GM21381 (cell line): ENCODE measurements at regions not wholly inside any gene's neighbourhood (a gene's known extent, or its start where the extent isn't known, plus 50 kb on each side); places are given as distances from the start of the nearest gene placed in this dataset.

ENCODE experiments used
- ATAC-seq: cut with Tn5 transposase; IDR thresholded peaks from one replicate; pipeline ENCODE4 v1.9.1; 2021; ENCODE audit warnings: mild to moderate bottlenecking, moderate library complexity; ENCODE audit not compliant: unreplicated experiment

DNA sequence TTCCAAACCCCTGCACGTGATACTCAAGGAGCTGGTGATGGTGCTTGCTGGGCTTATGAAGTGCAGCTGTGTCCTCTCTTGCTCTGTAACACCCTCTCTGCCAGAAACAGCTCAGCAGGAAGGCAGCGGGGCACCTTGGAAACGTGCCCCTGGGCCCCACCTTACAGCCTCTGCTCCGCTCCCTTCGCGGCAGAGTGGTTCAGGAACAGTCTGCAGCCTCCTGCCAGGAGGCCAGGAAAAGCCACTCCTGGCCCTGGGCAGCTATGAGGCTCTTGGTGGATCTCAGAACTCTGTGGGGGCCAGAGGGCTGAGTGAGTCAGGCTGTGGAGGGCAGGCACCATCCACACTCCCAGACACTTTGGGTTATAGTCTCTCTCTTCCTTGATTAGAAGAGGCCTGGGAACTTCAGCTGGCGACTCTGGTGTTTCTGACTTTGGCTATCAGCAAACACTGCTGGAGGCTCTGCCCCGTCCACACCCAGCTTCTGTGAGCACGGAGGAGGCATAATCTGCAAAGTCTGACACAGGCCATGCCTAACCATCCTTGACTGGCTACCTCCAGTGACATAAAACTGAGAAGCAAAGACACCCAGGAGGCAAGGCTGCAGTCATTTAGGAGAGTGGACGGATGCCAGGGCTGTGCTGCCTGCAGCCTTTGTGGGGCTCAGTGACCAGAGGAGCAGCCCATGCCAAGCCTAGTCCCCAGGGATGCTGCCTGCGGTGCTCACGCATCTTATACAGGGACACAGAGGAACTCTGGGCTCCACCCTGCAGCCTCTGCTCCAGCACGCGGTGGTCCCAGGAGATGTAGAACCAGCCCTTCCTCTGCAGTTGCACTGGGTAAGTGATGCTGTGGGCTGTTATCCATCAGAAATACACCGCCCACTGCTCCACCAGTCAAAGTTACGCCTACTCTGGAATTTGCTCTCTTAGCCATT lies 65.3 kb downstream of the METRNL start:
- ATAC-seq: no peak

DNA sequence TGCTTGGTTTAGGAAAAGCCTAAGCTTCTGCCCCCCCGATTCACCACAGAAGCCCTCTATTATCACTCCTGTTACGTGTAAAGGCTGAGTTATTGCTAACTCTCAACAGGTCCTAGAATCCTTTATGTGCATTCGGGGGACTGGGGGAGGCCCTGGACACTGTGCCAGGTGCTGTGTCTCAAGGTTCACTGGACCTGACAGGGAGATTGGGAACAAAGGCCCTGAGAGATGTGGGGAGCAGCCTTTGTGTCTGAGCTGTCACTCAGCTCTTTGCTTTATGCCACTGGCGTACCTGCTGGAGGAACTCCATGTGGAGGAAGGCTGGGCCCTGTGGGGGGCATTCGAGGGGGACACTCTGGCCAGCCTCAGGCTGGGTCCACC lies 65.9 kb downstream of the METRNL start:
- no peak for ATAC-seq

DNA sequence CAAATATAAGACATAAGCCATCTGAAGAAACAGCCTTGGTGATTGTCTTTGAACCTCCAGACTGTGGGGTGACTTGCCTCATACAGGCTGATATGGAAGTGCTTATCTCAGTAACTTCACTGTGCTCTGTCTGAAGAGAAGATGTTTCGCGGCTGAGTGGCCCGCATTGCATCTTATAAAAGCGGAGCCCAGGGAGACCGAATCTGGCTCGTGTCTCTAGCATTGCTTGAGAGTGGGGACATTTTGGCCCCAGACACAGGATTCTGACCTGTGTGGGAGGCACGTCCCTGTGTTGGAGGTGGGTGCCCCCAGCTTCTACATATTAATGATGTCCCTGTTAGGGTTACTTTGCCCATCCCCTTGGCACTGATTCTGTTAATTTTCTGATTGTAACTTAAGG lies 66.4 kb downstream of the METRNL start:
- no peak for ATAC-seq

DNA sequence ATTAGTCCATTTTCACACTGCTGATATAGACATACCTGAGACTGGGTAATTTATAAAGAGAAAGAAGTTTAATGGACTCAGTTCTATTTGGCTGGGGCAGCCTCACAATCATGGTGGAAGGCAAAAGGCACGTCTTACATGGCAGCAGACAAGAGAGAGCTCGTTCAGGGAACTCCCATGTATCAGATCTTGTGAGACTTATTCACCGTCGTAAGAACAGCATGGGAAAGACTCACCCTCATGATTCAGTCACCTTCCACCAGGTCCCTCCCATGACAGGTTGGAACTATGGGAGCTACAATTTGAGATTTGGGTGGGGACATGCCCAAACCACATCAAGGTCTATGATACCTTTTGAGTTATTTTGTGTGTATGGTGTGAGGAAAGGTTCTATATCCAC lies 66.9 kb downstream of the METRNL start:
- no peak for ATAC-seq

DNA sequence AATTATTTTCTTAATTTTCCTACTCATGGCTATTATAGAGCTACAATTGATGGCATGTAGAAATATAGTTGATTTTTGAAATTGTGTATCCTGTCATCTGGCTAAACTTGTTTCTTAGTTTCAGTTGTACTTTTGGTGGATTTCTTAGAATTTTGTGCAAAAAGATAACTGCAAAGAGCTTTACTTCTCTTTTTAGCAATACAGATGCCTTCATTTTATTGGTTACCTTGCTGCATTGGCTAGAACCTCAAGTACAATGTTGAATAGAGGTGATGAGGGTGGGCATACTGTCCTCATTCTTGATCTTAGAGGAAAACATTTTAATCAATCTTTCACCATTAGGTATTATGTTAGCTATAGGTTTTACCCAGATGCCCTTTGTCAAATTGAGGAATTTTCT lies 67.9 kb downstream of the METRNL start:
- ATAC-seq: no peak

DNA sequence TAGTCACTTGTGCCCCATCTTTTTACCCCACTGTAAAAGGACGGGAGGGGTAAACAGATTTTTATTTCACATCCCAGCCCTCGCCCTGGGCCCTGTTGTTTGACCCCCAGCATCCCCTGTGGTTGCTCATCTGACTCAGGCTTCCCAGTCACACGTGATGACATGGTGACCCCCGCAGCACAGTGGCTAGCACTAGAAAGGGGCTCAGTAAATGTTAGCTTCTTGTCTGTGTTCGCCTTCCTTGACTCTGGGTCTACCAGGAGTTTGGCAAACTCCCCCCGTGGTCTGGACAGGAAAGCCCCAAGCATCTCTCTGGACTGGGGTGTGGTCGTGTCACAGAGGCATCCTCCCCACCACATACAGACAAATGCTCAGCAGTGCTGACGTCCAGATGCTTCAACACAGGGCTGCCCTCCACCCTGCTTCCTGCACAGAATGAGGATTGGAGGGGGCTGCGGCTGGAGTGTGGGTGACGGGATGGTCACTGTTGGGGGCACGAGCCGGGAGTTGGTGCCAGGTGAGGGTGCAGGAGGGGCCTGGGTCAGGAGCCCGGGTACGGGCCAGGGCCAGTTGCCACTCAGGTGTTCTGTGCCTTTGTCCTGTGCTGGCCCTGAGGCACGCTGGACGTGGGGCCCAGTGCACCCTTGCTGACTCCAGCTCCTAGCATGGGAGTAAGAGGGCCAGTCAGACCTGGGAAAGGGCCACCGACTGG lies 69.1 kb downstream of the METRNL start:
- ATAC-seq: no peak

DNA sequence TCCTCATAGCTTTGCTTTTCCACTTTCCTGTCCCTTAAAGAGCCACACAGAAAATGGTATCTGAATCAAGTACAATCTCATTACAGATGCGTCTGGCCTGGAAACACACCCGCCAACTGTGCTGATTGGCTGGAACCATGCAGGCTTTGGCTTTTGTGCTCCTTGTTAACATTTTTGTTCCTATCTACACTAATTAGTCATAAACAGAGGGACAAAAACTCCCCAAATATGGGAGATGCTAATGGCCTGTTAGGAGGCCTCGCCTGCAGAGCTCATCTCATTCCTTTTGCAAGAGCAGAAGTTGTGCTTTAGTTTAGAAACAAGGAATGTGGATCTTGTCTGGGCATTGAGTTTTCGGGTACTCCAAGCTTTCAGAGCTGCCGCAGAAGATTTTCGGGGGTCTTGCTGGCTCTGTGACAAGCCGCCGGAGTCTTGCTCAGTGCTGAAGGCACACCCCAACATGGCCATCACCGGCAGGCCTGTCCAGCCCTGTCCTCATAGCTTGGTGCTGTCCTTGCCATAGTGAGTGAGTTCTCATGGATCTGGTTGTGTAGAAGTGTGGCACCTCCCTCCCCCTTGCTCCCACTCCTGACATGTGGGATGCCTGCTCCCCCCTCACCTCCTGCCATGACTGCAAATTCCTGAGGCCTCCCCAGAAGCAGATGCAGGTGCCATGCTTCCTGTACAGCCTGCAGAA lies 69.8 kb downstream of the METRNL start:
- no peak for ATAC-seq

DNA sequence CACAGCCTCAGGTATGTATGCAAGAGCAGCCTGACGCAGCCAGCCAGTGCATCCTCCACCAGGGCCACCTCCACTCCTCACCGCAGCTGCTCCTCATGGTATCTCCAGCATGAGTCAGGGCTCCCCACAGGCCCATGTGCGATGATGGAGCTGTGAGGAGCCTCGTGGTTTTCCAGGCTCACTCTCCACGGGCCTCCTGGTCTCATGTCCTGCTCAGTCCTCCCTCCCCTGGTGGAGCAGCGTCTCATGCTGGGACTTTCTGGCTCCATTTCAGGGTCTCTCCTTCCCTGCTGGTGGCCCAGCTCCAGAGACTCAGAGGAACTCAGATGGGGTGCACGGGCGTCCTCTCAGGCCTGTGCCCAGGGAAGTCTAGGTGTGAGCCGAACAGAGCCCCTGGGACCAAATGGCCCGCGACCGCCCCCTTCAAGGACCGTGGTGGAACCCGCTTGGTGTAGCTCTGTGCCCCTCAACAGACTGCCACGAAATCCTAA lies 70.4 kb downstream of the METRNL start:
- ATAC-seq: no peak

DNA sequence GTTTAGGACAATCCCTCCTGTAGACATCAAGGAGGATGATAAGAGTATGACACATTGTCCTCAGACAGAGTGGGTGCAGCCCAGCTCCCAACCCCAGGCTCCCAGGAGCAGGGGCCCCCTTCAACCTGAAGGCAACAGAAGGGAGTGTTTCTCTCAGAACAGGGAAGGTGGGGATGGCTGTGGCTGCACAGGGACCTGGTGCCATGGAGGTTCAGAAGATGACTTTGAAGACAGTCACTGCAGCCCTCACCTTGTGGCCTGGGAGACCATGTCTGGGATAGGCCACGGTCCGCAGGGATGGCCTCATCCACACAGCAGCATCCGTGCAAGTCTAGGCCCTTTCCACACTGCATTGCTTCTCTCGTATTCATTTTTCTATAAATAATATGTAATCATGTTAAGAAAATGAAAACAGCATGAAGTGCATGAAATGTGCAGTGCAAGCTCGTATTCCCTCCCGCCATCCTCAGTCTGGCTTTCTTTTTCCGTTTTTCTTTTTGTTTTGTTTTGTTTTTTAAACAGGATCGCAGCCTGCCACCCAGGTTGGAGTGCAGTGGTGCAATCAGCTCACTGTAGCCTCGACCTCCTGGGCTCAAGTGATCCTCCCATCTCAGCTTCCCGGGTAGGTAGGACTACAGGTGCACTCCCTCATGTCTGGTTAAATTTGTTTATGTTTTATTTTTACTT lies 71.1 kb downstream of the METRNL start:
- no peak for ATAC-seq

DNA sequence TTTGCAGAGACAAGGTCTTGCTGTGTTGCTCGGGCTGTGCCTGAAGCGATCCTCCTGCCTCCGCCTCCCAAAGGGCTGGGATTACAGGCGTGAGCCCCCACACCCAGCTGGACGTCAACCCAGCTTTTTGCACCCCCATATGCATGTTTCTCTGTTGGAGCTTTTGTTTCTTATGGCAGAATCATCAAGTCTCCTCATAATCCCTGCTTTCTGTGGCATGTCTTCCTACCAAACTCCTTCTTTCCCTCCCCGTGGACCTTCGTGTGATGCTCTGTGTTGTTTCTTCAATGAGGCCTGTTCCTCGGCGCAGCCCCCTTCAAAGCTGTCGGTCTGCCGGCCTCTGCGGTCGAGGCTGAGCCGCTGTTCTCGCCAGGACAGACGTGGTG lies 71.6 kb downstream of the METRNL start:
- ATAC-seq: no peak

DNA sequence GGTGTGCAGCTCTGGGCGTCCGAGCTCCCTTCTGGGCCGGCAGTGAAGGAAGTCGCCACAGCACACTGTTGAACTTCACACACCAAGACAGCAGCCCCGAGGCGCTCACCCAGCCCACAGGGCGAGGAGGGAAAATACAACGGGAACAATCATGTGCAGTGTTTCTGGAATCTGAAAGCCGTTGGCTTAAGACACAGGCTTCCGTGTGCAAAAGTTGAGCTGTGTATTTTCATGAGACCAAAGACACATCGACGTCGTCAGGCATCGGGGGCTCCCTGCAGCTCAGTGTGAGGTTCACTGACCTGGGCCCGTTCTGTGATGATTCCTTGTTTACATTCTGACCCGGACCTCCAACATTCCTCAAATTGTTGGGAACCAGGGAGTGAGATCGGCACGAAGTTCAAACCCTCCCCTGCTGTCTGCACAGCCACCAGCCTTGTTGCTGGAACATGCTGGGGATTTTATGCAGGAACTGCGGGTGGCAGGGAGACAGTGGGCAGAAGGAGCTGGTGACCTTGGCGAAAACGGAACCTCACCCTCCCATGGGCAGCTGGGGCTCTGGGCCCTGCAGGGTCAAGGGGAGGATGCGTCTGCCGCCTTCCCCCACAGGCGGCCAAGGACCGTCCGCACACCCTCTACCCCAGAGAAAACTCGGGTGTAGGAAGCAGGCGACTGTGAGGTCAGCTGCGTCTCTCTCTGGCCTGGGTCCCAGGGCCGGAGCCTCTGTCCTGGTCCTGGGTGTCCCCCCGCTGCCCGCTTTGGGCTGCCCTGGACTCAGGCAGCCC lies 72.2 kb downstream of the METRNL start:
- no peak for ATAC-seq

DNA sequence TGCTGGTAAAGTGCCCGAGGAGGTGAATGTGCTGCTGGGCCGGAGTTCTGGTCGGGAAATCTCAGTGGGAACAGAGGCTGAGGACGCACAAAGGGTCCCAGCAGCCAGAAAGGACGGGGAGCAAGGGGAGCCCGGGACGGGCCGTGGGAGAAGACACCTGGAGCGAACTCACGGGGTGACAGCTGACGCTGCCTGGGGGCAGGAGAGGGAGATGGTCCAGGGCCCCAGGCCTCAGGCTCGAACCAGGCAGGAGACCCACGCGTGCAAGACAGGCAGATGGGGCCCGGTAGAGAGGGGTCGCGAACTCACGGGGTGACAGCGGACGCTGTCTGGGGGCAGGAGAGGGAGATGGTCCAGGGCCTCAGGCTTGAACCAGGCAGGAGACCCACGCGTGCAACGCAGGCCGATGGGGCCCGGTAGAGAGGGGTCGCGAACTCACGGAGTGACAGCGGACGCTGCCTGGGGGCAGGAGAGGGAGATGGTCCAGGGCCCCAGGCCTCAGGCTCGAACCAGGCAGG lies 72.9 kb downstream of the METRNL start:
- no peak for ATAC-seq

DNA sequence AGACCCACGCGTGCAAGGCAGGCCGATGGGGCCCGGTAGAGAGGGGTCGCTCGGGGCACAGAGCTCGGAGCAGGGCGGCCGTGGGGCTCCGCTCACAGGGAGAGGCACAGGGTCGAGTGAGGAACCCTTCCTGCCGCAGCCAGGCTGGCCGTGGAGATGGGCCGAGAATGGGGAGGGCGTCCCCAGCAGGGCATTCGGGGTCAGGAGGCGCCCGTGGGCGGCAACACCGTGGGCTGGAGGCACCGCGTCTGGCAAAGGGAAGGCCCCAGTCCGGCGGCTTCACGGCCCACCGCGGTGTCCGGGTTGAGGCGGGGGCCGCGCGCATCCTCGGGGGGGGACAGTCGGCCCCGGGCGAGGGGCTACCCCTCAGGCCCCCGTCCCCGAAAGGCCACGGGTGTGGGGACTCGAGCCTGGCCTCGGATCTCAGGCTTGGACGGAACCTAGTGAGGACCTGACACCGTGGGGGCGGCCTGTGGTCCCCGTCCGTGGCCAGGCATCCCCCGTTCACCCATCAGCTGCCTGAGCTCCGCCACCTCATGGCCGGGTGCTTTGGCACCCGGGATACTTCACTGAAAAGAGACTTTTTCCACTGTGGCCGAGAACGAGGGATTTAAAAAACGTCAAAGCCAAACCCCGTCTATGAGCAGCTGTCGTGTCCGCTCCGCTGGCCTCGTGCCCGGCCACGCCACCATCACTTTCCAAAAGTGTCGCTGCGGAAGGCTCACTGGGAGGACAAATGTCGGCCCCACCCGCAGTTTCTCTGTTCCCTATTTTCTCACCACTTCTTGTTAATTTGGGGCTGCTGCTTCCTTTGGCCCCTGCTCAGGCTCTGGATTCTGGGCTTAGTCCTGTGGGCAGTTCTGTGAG lies 73.6 kb downstream of the METRNL start:
- ATAC-seq: no peak

DNA sequence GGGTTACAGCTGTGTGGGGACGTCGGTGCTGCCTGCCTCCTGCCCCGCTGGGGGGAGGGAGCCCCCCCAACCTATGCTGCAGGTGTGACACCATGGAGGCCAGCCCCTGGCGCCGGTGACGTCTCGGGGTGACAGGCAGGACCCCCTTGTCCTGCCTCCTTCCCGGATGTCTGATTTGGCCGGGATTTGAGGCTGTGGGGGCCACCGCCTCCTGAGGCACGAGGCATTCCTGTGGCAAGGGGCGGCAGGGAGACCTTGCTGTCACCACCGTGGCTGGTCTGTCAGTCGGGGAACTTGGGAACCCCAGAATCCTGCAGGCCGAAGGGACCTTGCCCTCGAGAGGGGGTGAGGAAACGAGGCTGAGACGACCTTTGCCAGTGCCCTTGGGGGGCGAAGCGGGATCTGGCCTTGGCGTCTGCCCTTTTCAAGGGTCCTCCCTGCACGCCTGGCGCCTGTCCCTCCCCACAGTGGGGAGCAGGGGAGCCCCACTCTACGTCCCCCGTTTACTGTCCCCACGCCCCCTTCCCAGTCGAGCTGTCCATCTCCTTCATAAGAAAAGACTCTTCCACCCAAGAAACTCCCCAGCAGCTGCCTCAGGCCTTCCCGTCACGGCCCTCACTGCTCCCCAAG lies 74.4 kb downstream of the METRNL start:
- no peak for ATAC-seq

DNA sequence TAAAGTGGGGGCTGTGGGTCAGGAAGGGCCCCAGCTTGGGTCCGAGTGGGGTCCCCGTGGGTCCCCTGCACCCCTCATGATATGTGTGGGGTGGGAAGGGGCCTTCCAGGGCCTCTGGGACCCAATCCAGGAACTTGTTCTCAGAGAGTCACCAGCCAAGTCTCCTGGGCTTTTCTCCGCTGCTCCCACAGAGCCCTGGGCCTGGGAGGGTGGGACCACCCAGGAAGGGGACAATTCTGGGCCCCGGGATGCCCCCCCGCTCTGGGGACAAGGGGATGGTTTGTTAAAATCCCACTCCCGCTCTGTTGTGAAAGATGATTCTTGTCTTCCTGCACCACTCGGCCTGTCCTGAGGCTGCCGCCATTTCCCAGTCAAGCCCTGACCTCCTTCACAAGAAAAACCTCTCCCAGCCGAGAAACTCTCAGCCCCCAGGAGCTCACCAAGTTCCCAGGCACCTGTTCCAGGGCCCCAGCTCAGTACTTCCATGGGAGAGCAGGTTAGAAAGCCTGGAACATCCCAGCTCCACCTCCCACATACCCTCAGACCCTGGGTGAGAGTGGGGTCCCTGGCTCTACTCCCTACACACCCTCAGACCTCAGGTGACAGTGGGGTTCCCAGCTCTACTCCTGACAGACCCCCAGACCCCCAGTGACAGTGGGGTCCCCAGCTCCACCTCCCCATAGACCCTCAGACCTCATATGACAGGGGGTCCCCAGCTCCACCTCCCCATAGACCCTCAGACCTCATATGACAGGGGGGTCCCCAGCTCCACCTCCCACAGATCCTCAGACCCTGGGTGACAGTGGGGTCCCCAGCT lies 75.1 kb downstream of the METRNL start:
- ATAC-seq: no peak

DNA sequence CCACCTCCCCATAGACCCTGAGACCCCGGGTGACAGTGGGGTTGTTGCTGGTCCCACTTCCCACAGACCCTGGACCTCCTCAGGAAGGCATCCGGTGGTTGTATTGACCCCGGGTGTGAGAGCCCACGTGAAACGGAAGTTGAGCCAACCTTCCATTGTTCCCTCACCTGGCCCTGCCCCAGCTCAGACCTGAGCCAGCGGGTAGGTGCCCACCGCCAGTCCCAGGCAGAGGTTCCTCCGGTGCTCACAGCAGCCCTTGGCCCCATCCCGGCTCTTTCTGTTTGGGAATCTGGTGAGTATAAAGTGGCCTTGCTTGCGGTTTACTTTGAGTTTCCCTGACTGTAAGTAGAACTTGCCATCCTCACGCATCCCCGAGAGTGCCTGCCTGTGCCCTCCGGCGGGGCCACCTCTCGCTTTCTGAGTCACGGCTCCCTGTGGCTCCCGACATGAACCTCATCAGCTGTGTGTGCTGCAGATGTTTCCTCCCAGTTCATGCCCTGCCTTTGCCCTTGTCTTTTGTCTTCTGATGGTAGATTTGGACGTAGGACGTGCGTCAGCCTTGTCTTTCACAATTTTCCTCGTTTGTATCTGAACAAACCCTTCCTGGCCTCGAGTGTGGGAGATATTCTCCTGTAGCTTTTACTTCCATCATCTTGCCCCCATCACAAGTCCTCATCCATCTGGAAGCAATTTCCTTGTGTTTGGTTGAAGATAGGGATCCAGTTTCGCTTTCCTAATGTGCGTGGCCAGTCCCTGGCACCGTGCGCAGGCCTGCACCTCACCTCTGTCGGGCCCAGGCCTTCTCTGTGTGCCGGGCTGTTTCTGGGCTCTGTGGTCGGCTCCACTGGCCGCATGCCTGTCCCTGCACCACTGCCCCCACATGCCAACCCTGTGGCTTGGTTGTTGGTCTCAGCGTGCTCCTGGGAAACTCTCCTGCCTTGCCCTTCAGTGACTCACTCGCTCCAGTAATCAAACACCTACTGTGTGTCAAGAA lies 76.0 kb downstream of the METRNL start:
- ATAC-seq: no peak

DNA sequence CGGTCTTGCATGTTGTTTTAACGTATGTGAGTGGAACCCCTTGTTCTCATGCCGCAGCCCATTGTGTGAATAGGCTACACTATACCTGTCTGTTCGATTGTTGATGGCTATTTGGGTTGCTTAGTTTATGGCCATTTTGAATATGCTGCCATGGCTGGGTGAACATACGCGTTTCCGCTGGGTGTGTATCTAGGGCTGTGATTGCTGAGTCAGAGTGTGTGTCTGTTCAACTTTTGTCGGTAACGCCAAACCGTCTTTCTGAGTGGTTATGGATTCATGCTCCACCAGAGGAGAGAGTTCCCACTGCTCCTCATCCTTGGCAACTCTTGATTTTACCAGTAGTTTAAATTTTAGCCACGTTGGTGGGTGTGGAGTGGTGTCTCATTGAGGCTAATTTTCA lies 77.0 kb downstream of the METRNL start:
- no peak for ATAC-seq
